ENCODE measurements at regions not wholly inside any gene's neighbourhood (a gene's known extent, or its start where the extent isn't known, plus 50 kb on each side); places are given as distances from the start of the nearest gene placed in this dataset.
"Not testable (repeated sequence)": the region's sequence is repeated elsewhere in the genome, so short reads cannot be mapped to it uniquely, and the experiment has no call there.

- no peak for DNase-seq (ENCODE audit: low read depth)
These were observed 964.6 kb downstream of the HACE1 start for GRCh38 chr6:103895136-103895535.

GRCh38 chr6:103893141-103893581 is 966.6 kb downstream of the HACE1 start:
- DNase-seq (ENCODE audit: low read depth), result no peak

DNA sequence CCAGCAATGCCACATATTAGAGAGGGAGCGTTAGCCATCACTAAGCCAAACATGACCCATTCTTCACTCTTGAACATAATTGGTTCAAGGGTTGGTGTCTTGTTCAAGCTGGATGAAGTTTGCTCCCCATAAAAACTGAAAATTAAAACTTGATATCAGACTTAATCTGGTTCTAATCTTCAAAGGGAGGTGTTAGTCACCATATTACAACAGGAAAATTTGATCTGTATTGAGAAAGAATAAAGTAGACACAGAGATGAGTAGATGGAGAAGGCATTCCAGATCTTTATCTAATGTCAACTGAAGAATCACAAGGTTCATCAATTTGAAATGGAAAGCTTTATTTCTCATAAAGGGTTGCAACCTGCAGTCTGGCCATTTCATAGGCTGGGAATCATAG is 972.8 kb downstream of the HACE1 start:
- no peak for DNase-seq (ENCODE audit: low read depth)

GRCh38 chr6:103885446-103885845 is 974.3 kb downstream of the HACE1 start:
- DNase-seq (ENCODE audit: low read depth), result no peak

DNA sequence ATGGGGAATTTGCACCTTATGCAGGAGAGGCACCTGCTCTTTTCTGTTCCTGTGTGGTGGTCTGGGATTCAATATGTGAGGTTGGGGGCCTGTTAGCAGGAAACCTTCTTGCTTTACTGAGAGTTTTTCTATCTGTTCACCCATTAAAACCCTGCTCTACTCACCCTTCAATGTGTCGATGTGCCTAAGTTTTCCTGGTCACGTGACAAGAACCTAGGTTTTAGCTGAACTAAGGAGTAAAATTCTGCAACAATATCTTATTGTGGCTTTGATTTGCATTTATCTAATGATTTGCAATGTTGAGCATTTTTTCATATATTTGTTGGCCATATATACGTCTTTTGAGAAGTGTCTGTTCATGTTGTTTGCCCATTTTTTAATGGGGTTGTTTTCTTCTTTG is 979.9 kb downstream of the HACE1 start:
- DNase-seq (ENCODE audit: low read depth), result no peak

DNA sequence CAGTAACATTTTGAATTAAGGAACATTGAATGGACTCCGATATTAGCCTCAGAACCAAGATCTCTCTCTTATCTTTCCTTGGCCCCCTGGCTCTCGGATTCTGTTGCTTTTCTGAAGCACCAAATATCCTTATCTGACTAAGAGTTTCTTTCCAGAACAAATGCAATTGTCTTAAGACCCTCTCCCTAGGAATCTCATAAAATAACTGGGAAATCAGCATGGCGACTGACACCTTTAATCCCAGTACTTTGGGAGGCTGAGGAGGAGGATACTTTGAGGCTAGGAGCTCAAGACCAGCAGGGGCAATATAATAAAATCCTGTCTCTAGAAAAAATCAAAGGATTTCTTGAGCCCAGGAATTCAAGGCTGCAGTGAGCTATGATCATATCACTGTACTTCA is 984.5 kb downstream of the HACE1 start:
- DNase-seq (ENCODE audit: low read depth), result no peak

GRCh38 chr6:103874575-103874974 is 985.1 kb downstream of the HACE1 start:
- no peak for DNase-seq (ENCODE audit: low read depth)

DNA sequence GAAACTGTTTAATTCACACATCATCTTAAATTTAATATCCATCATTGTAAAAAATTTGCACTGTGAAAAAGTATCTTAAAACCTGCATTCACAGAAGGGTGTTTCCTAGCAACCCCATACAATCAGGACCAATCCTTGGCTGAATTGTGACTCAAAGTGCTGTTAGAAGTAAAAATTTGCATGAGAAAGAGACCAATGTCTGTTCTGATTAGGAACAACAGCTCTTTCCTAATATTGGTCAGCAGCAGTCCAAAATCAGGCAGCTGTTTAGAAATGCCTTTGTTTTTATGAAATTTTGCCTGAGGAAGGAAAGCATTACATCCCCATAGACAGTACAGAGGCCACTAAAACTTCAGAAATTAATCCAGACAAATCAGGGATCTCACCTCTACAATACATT is 987.0 kb downstream of the HACE1 start:
- DNase-seq (ENCODE audit: low read depth), result no peak

GRCh38 chr6:103872233-103872632 is 987.5 kb downstream of the HACE1 start:
- DNase-seq (ENCODE audit: low read depth), result no peak

DNA sequence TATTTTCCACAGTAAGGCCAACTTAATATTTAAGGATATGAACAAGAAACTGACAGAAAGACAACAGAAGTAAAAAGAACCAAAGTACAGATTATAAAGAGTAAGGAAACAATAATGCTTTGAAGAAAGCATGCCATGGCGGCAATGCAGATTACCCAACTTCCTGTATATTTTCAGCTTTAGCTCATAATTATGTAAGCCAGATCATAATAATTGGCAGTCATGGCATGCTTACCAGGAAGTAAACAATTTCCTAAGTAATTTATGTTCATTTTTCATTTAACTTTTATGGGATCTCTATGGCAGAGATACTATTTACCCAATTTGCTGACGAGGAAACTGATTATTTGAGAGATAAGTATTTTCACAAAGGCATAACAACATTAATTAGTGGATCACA is 988.7 kb downstream of the HACE1 start:
- no peak for DNase-seq (ENCODE audit: low read depth)

DNA sequence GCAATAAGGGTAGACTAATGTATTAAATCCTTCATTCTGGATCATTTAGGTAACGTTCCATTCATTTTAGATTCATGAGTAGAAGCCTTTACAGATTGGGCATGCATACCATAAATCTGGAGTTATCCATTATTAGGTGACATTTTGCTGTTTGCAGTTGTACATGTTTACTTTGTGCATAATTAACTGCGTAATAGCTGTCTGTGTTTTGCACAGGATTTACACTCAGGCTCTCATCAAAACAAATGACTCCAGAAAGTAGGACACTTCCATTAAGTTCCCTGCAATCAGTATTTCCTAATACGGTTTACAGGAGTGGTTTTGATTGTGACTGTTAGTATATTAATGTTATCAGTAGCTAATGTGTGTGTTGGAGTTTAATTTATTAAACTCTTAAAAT is 997.4 kb downstream of the HACE1 start:
- no peak for DNase-seq (ENCODE audit: low read depth)

- no peak for DNase-seq (ENCODE audit: low read depth)
These were observed 1001.7 kb downstream of the HACE1 start for GRCh38 chr6:103858003-103858402.

DNA sequence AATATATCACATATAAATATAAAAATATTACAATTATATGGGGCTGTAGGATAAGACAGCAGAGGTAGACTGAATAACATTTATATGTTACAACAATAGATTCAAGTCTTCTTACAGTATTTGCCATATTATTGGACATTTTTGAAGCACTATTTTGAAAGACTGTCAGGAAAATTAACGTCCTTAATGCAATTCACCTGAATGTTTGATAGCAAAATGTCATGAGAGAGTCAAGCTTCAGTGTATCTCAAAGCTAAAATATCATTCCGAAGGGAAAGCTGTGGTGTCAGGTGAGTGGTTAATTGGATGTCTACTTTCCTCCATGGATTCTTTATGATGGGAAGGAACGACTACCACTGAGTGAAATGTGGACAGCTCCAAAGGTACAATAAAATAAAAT is 1004.0 kb downstream of the HACE1 start:
- no peak for DNase-seq (ENCODE audit: low read depth)

DNA sequence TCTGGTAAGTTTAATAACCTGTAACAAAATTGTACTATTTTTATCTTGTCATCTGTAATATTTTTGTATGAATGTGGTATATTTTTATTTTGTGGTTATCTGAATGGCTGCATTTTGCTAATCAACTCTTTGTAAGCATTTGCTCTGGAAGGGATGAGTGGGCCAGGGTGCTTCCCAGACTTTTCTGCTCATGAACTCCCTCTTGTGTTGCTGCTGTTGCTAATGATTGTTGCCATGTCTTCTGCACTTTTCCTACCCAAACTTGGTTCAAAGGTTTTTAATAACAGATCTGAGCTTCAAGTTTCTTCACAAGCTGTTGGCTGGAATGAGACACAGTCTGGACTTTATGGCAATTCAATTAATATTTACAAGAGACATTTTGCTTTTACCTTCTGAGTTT is 1005.7 kb downstream of the HACE1 start:
- no peak for DNase-seq (ENCODE audit: low read depth)

GRCh38 chr6:103838457-103838856 is 1021.3 kb downstream of the HACE1 start:
- DNase-seq (ENCODE audit: low read depth), result no peak

GRCh38 chr6:103826209-103826608 is 1033.5 kb downstream of the HACE1 start:
- no peak for DNase-seq (ENCODE audit: low read depth)

- no peak for DNase-seq (ENCODE audit: low read depth)
These were observed 1039.6 kb downstream of the HACE1 start for GRCh38 chr6:103820148-103820547.

- no peak for DNase-seq (ENCODE audit: low read depth)
These were observed 1040.2 kb downstream of the HACE1 start for GRCh38 chr6:103819509-103819908.

GRCh38 chr6:103812970-103813369 is 1046.7 kb downstream of the HACE1 start:
- no peak for DNase-seq (ENCODE audit: low read depth)

DNA sequence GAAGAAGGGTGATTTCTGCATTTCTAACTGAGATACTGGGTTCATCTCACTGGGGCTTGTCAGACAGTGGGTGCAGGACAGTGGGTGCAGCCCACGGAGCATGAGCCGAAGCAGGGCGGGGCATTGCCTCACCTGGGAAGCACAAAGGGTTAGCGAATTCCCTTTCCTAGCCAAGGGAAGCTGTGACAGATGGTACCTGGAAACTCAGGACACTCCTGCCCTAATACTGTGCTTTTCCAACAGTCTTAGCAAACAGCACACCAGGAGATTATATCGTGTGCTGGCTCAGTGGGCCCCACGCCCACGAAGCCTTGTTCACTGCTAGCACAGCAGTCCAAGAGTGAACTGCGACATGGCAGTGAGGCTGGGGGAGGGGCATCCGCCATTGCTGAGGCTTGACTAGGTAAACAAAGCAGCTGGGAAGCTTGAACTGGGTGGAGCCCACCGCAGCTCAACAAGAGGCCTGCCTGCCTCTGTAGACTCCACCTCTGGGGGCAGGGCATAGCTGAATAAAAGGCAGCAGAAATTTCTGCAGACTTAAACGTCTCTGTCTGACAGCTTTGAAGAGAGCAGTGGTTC is 1057.7 kb downstream of the HACE1 start:
- DNase-seq (ENCODE audit: low read depth), result not testable (repeated sequence)

GRCh38 chr6:103799971-103800670 is 1059.6 kb downstream of the HACE1 start:
- DNase-seq (ENCODE audit: low read depth), result no peak

GRCh38 chr6:103798166-103798565 is 1061.6 kb downstream of the HACE1 start:
- DNase-seq (ENCODE audit: low read depth), result no peak

DNA sequence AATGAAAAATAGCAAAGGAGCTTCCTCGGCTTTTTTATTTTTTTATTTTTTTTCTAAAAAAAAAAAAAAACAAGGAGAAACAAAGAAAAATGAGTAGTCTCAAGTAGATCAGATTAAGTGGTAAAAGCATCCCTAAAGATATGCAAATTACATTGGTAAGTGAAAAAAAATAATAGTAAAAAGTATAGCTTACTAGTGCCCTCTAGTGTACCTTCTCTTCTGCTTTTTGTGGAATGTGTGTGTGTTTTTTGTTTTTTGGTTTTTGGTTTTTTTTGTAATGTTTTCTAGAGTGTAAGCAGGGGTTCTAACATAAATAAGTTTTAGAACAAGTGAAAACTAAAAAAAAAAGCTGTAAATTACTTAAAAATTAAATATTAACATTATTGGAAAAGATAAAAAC is 1062.0 kb downstream of the HACE1 start:
- no peak for DNase-seq (ENCODE audit: low read depth)

DNA sequence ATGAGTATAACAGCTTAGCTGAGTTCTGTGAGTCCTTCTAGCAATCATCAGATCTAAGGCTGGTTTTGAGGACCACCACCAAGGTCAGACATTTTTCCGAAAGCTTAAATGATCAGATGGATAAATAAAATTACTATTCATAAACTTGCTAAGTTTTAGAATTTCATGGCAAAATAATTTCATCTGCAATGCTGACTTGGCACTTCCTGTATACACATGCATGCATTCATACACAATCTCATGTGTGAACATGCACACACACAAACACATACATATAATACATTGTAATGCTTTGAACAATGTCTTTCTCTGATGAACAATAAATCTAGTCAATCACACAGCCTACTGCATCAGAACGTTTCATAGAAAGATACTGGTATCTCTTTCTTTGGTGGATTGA is 1068.3 kb downstream of the HACE1 start:
- no peak for DNase-seq (ENCODE audit: low read depth)

Measured in HS-27A (cell line).